Esophagus muscularis mucosa (tissue), 4 donors: ENCODE measurements at regions not wholly inside any gene's neighbourhood (a gene's known extent, or its start where the extent isn't known, plus 50 kb on each side); places are given as distances from the start of the nearest gene placed in this dataset.

Experiments
- DNase-seq: peaks from one replicate; pipeline ENCODE4 v3.0.0-alpha.2; 2017; ENCODE audit errors: extremely low spot score
- H3K27ac ChIP-seq, 4 donors: fragments of 200-600 bp; sonication (generic); replicated peaks in 1 of 4; 1 replicate in 3 of 4; 2 replicates in 1 of 4; pipeline ENCODE4 v1.5.1; 2016 to 2019; ENCODE audit warnings: mild to moderate bottlenecking in 1 of 4
- H3K27me3 ChIP-seq, 4 donors: fragments of 200-600 bp; sonication (generic); one replicate each; pipeline versions ENCODE4 v1.5.1 to v1.6.0; 2016 to 2019
- H3K36me3 ChIP-seq, 4 donors: fragments of 200-600 bp; sonication (generic); one replicate each; pipeline ENCODE4 v1.5.1; 2016 to 2019
- H3K4me1 ChIP-seq, 4 donors: fragments of 200-600 bp; sonication (generic); one replicate each; pipeline ENCODE4 v1.5.1; 2016 to 2019
- H3K4me3 ChIP-seq, 4 donors: fragments of 200-600 bp; sonication (generic); 1 replicate in 2 of 4; 2 replicates in 2 of 4; pipeline ENCODE4 v1.5.1; 2016 to 2019; ENCODE audit warnings: mild to moderate bottlenecking in 4 of 4, moderate library complexity in 1 of 4
- H3K9me3 ChIP-seq, 4 donors: fragments of 200-600 bp; sonication (generic); 1 replicate in 3 of 4; 2 replicates in 1 of 4; pipeline ENCODE4 v1.5.1; 2016 to 2019
- EP300 ChIP-seq: sonication (generic); formaldehyde crosslinking; IDR thresholded peaks from one replicate; pipeline ENCODE4 v1.6.1; 2017; ENCODE audit warnings: antibody characterized with exemption
- POLR2A ChIP-seq: fragments of 450-650 bp; IDR thresholded peaks from one replicate; pipeline ENCODE4 v1.6.1; 2017; ENCODE audit warnings: antibody characterized with exemption, moderate library complexity, mild to moderate bottlenecking, low read depth
- POLR2AphosphoS5 ChIP-seq, 2 donors: sonication (generic); formaldehyde crosslinking; IDR thresholded peaks; one replicate each; pipeline ENCODE4 v1.6.1; 2017; ENCODE audit warnings: antibody characterized with exemption in 2 of 2
- WGBS: methylation state at CpG from one replicate; pipeline ENCODE4 v1.1.5; 2018; 5-methylcytosine and 5-hydroxymethylcytosine counted together
- intact Hi-C: fragments of 100-400 bp; cut with DNase I; formaldehyde crosslinking; loops from one replicate; pipeline ENCODE4 v1.15.1; 2023
- TF ChIP-seq, protein P1 (sequence below), 3 experiments: fragments of 200-600 bp in 2 of 3; fragments of 450-650 bp in 1 of 3; sonication (generic) in 2 of 3; IDR thresholded peaks; one replicate each; pipeline ENCODE4 v1.5.1; 2017 to 2019; ENCODE audit warnings: antibody characterized with exemption in 3 of 3, mild to moderate bottlenecking in 2 of 3, moderate library complexity in 1 of 3

DNA sequence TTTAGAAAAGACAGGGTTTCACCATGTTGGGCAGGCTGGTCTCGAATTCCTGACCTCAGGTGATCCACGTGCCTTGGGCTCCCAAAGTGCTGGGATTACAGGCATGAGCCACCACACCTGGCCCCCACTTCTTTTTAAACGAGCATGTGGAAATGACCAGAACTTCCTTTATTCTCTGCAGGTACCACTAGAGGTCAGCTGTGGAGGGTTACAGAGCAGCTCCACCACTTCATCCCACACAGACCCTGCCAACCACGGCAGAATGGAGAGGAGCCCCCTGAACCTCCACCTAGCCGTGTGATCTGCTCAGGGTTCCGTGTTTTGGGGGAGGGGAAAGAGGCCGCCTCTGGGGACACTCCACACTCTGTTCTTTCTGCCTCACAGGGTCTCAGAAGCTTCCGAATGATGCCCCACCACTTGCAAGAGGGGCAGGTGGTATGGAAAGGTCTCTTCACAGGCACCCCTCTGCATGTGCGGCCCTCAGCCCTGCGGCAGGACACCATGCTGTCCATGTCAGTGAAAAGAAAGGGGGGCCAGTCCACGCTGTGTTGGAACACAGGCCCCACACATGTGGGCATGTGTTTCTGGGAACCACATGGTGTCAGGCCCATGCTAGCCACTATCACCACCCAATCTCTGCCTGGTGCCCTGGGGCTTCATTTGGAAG, 465.0 kb downstream of the TSHZ3 start:
- no peak overlapping the region for H3K27ac ChIP-seq
- H3K4me3 ChIP-seq, result no peak overlapping the region
- DNase-seq, result no peak
- H3K9me3 ChIP-seq, result no peaks in the 10 kb centered on the region
- TF ChIP-seq, protein P1, sequence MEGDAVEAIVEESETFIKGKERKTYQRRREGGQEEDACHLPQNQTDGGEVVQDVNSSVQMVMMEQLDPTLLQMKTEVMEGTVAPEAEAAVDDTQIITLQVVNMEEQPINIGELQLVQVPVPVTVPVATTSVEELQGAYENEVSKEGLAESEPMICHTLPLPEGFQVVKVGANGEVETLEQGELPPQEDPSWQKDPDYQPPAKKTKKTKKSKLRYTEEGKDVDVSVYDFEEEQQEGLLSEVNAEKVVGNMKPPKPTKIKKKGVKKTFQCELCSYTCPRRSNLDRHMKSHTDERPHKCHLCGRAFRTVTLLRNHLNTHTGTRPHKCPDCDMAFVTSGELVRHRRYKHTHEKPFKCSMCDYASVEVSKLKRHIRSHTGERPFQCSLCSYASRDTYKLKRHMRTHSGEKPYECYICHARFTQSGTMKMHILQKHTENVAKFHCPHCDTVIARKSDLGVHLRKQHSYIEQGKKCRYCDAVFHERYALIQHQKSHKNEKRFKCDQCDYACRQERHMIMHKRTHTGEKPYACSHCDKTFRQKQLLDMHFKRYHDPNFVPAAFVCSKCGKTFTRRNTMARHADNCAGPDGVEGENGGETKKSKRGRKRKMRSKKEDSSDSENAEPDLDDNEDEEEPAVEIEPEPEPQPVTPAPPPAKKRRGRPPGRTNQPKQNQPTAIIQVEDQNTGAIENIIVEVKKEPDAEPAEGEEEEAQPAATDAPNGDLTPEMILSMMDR (IDR thresholded peaks at IDR 0.05), result no peak
- TF ChIP-seq POLR2AphosphoS5 (IDR thresholded peaks at IDR 0.05) (no peak), EP300 (no peak), POLR2A (no peak)
- WGBS, result 83% methylated on average over 7 of the region's 11 CpGs
- H3K27me3 ChIP-seq, result peaks cover 0 to 10% (median 0%) of the 10 kb centered on the region in 4 donors
- intact Hi-C loops, result no loop called here
- H3K36me3 ChIP-seq, result no peaks in the 10 kb centered on the region
- peaks cover 0 to 8% (median 2%) of the 10 kb centered on the region in 4 donors for H3K4me1 ChIP-seq

DNA sequence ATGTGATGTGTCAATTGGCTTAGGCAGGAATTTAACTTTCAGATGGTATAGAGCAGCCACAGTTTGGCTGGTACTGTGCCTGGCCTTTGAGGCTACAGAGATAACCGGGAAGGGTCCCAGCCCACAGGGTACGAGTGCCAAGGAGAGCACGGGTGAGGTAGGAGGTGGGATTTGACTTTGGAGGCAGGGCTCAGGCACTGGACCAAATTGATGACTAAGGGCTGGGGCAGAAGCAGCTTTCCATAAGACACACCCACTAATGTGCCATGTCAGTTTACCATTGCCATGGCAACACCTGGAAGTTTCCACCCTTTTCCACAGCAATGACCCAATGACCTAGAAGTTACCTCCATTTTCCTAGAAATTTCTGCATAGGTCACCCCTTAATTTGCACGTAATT, 466.2 kb downstream of the TSHZ3 start:
- Histone ChIP-seq H3K9me3 (no peaks in the 10 kb centered on the region), H3K4me3 (no peak overlapping the region), H3K27ac (no peak overlapping the region), H3K27me3 (peaks cover 0 to 10% (median 0%) of the 10 kb centered on the region in 4 donors), H3K4me1 (peaks cover 0 to 8% (median 2%) of the 10 kb centered on the region in 4 donors), H3K36me3 (no peaks in the 10 kb centered on the region)
- 76% methylated on average over 4 of the region's 4 CpGs for WGBS
- no peak for DNase-seq
- intact Hi-C loops, result no loop called here
- TF ChIP-seq, protein P1 (IDR thresholded peaks at IDR 0.05), result no peak

DNA sequence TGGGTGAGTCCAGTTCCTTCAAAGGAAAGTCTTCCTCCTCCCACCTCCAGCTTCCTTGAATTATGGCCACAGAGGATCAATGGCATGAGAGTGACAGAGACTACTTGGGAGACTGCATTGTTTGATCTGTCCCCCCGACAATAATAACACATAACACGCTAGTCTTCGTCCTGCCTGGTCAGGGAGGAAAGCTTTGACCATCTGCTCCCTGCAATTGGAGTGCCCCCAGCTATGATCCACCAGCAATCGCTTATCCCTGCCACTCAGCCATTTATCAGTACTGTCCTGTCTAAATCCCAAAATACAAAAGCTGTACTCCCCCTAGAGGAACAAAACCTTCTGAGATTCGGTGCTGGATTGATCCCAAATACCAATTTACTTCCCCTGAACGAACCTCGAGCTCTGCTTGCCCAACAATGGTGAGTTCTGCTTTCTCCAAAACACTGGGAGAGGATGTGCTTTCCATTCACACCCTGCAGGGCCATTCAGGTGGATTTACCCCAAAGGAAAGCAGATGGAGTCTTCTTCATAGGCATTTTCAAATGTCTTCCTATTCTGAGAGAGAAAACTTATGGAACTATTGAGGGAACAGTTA, 466.7 kb downstream of the TSHZ3 start:
- intact Hi-C loops, result no loop called here
- TF ChIP-seq, protein P1 (IDR thresholded peaks at IDR 0.05), result no peak
- TF ChIP-seq POLR2AphosphoS5 (IDR thresholded peaks at IDR 0.05) (no peak), EP300 (no peak), POLR2A (no peak)
- no peak for DNase-seq
- Histone ChIP-seq H3K27ac (no peak overlapping the region), H3K9me3 (no peaks in the 10 kb centered on the region), H3K4me3 (no peak overlapping the region), H3K4me1 (peaks cover 0 to 8% (median 2%) of the 10 kb centered on the region in 4 donors), H3K27me3 (peaks cover 0 to 10% (median 0%) of the 10 kb centered on the region in 4 donors), H3K36me3 (no peaks in the 10 kb centered on the region)
- WGBS, result 72% methylated on average over 7 of the region's 7 CpGs

DNA sequence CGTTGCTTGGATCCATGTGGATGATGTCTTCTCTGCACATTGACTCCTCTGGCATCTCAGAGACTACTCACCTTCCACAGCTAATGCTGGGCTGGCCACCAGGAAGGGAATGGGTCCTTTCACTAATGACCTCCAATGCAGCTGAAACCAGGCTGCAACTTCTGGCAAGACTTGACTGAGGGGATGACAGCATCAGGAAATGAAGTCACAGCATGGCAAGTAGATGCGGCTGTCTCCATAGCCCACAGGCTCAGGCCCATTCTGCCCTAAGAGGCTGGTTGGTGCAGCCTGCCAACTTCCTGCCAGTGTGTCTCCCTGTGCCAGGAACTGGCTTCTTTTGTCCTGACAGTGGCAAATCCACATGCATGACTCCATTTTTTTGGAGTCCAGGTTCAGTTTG, 467.3 kb downstream of the TSHZ3 start:
- H3K27me3 ChIP-seq, result peaks cover 0 to 10% (median 0%) of the 10 kb centered on the region in 4 donors
- intact Hi-C loops, result no loop called here
- WGBS, result 66% methylated on average over 2 of the region's 2 CpGs
- DNase-seq, result no peak
- no peak overlapping the region for H3K4me3 ChIP-seq
- H3K4me1 ChIP-seq, result peaks cover 0 to 8% (median 2%) of the 10 kb centered on the region in 4 donors
- no peaks in the 10 kb centered on the region for H3K36me3 ChIP-seq
- no peak for TF ChIP-seq POLR2A
- TF ChIP-seq POLR2AphosphoS5 (IDR thresholded peaks at IDR 0.05), result no peak
- TF ChIP-seq EP300, result no peak
- TF ChIP-seq, protein P1 (IDR thresholded peaks at IDR 0.05), result no peak
- H3K9me3 ChIP-seq, result no peaks in the 10 kb centered on the region
- H3K27ac ChIP-seq, result no peak overlapping the region
